22Rv1 (cell line): ENCODE measurements at regions not wholly inside any gene's neighbourhood (a gene's known extent, or its start where the extent isn't known, plus 50 kb on each side); places are given as distances from the start of the nearest gene placed in this dataset.
A peak's percentile ranks its signal among the peaks of the same experiment; 100 is the strongest.

Experiments
- CTCF ChIP-seq: fragments of 450-650 bp; IDR thresholded peaks from 2 replicates; pipeline ENCODE4 v1.5.1; 2017; ENCODE audit warnings: mild to moderate bottlenecking
- ZFX ChIP-seq: fragments of 450-650 bp; IDR thresholded peaks from 2 replicates; pipeline ENCODE4 v1.6.1; 2017; ENCODE audit warnings: antibody characterized with exemption, borderline replicate concordance

- TF ChIP-seq CTCF: peak; percentile 24
- TF ChIP-seq ZFX: no peak
These were observed 397.8 kb downstream of the IGSF11 start for GRCh38 chr3:118636841-118637240.
